ENCODE measurements at regions not wholly inside any gene's neighbourhood (a gene's known extent, or its start where the extent isn't known, plus 50 kb on each side); places are given as distances from the start of the nearest gene placed in this dataset.
"Not testable (repeated sequence)": the region's sequence is repeated elsewhere in the genome, so short reads cannot be mapped to it uniquely, and the experiment has no call there.

GRCh38 chr14:65824978-65825299 lies 412.4 kb downstream of the FUT8 start:
- H3K9me3 Mint-ChIP-seq: no peaks in the 10 kb centered on the region
- peaks cover 10% of the 10 kb centered on the region for H3K27me3 Mint-ChIP-seq
- ATAC-seq: no peak
- no peak overlapping the region for H3K4me3 Mint-ChIP-seq
- peaks cover 5% of the 10 kb centered on the region for H3K36me3 Mint-ChIP-seq
- H3K4me1 Mint-ChIP-seq: peaks cover 6% of the 10 kb centered on the region
- no peak overlapping the region for H3K27ac Mint-ChIP-seq

- peaks cover 24% of the 10 kb centered on the region for H3K27me3 Mint-ChIP-seq
- peaks cover 5% of the 10 kb centered on the region for H3K36me3 Mint-ChIP-seq
- H3K4me3 Mint-ChIP-seq: no peak overlapping the region
- H3K27ac Mint-ChIP-seq: no peak overlapping the region
- peaks cover 3% of the 10 kb centered on the region for H3K9me3 Mint-ChIP-seq
- no peak for ATAC-seq
- peaks cover 6% of the 10 kb centered on the region for H3K4me1 Mint-ChIP-seq
These were observed 414.4 kb downstream of the FUT8 start for GRCh38 chr14:65826946-65827345.

- Mint-ChIP-seq H3K4me3 (no peak overlapping the region), H3K4me1 (peaks cover 6% of the 10 kb centered on the region), H3K27me3 (peaks cover 24% of the 10 kb centered on the region), H3K36me3 (peaks cover 5% of the 10 kb centered on the region), H3K27ac (no peak overlapping the region), H3K9me3 (peaks cover 3% of the 10 kb centered on the region)
- no peak for ATAC-seq
These were observed 415.0 kb downstream of the FUT8 start for GRCh38 chr14:65827520-65827919.

- Mint-ChIP-seq H3K4me3 (no peak overlapping the region), H3K4me1 (peaks cover 6% of the 10 kb centered on the region), H3K36me3 (peaks cover 5% of the 10 kb centered on the region), H3K27me3 (peaks cover 24% of the 10 kb centered on the region), H3K27ac (no peak overlapping the region), H3K9me3 (peaks cover 3% of the 10 kb centered on the region)
- no peak for ATAC-seq
These were observed 415.9 kb downstream of the FUT8 start for GRCh38 chr14:65828396-65828795.

- peaks cover 29% of the 10 kb centered on the region for H3K27me3 Mint-ChIP-seq
- H3K27ac Mint-ChIP-seq: no peak overlapping the region
- peaks cover 5% of the 10 kb centered on the region for H3K36me3 Mint-ChIP-seq
- H3K4me3 Mint-ChIP-seq: no peak overlapping the region
- H3K4me1 Mint-ChIP-seq: no peaks in the 10 kb centered on the region
- no peak for ATAC-seq
- H3K9me3 Mint-ChIP-seq: peaks cover 3% of the 10 kb centered on the region
These were observed 420.1 kb downstream of the FUT8 start for GRCh38 chr14:65832431-65833266.

- Mint-ChIP-seq H3K27ac (no peak overlapping the region), H3K9me3 (peaks cover 3% of the 10 kb centered on the region), H3K4me1 (no peaks in the 10 kb centered on the region), H3K4me3 (no peak overlapping the region), H3K27me3 (peaks cover 24% of the 10 kb centered on the region), H3K36me3 (peaks cover 5% of the 10 kb centered on the region)
- no peak for ATAC-seq
These were observed 420.8 kb downstream of the FUT8 start for GRCh38 chr14:65833267-65833880.

- Mint-ChIP-seq H3K27ac (no peak overlapping the region), H3K4me1 (no peaks in the 10 kb centered on the region), H3K4me3 (no peak overlapping the region), H3K27me3 (peaks cover 31% of the 10 kb centered on the region), H3K9me3 (peaks cover 3% of the 10 kb centered on the region), H3K36me3 (peaks cover 5% of the 10 kb centered on the region)
- no peak for ATAC-seq
These were observed 421.5 kb downstream of the FUT8 start for GRCh38 chr14:65834051-65834450.

- peak; percentile 35 for ATAC-seq
- Mint-ChIP-seq H3K4me1 (no peaks in the 10 kb centered on the region), H3K9me3 (peaks cover 3% of the 10 kb centered on the region), H3K36me3 (no peaks in the 10 kb centered on the region), H3K27me3 (peaks cover 31% of the 10 kb centered on the region), H3K27ac (no peak overlapping the region), H3K4me3 (no peak overlapping the region)
These were observed 422.3 kb downstream of the FUT8 start for GRCh38 chr14:65834812-65835211.

GRCh38 chr14:65835501-65835900 lies 423.0 kb downstream of the FUT8 start:
- peaks cover 26% of the 10 kb centered on the region for H3K27me3 Mint-ChIP-seq
- ATAC-seq: no peak
- no peak overlapping the region for H3K27ac Mint-ChIP-seq
- H3K36me3 Mint-ChIP-seq: no peaks in the 10 kb centered on the region
- no peak overlapping the region for H3K4me3 Mint-ChIP-seq
- peaks cover under 1% of the 10 kb centered on the region for H3K9me3 Mint-ChIP-seq
- no peaks in the 10 kb centered on the region for H3K4me1 Mint-ChIP-seq

GRCh38 chr14:65838565-65838964 lies 426.0 kb downstream of the FUT8 start:
- H3K27ac Mint-ChIP-seq: no peak overlapping the region

GRCh38 chr14:65840118-65840751 lies 427.7 kb downstream of the FUT8 start:
- H3K9me3 Mint-ChIP-seq: no peaks in the 10 kb centered on the region
- H3K27me3 Mint-ChIP-seq: peaks cover 17% of the 10 kb centered on the region
- no peaks in the 10 kb centered on the region for H3K4me1 Mint-ChIP-seq
- no peak overlapping the region for H3K27ac Mint-ChIP-seq
- H3K4me3 Mint-ChIP-seq: no peak overlapping the region
- H3K36me3 Mint-ChIP-seq: no peaks in the 10 kb centered on the region
- ATAC-seq: no peak

More at GRCh38 chr14:65838565-65838964, 426.0 kb downstream of the FUT8 start:
- Mint-ChIP-seq H3K36me3 (no peaks in the 10 kb centered on the region), H3K4me1 (no peaks in the 10 kb centered on the region), H3K4me3 (no peak overlapping the region), H3K9me3 (no peaks in the 10 kb centered on the region), H3K27me3 (peaks cover 17% of the 10 kb centered on the region)
- ATAC-seq: no peak

- ATAC-seq: no peak
These were observed 428.3 kb downstream of the FUT8 start for GRCh38 chr14:65840786-65841185.

GRCh38 chr14:65846196-65846868 lies 433.8 kb downstream of the FUT8 start:
- no peaks in the 10 kb centered on the region for H3K27me3 Mint-ChIP-seq
- no peaks in the 10 kb centered on the region for H3K36me3 Mint-ChIP-seq
- H3K4me1 Mint-ChIP-seq: peaks cover 19% of the 10 kb centered on the region
- no peak overlapping the region for H3K4me3 Mint-ChIP-seq
- H3K27ac Mint-ChIP-seq: peak overlapping the region; percentile 75
- H3K9me3 Mint-ChIP-seq: no peaks in the 10 kb centered on the region
- peak; percentile 62 for ATAC-seq

More at GRCh38 chr14:65840786-65841185, 428.3 kb downstream of the FUT8 start:
- no peak overlapping the region for H3K4me3 Mint-ChIP-seq
- H3K4me1 Mint-ChIP-seq: no peaks in the 10 kb centered on the region
- H3K36me3 Mint-ChIP-seq: no peaks in the 10 kb centered on the region
- H3K27ac Mint-ChIP-seq: no peak overlapping the region
- no peaks in the 10 kb centered on the region for H3K9me3 Mint-ChIP-seq
- H3K27me3 Mint-ChIP-seq: peaks cover 17% of the 10 kb centered on the region

- peaks cover 19% of the 10 kb centered on the region for H3K4me1 Mint-ChIP-seq
- H3K4me3 Mint-ChIP-seq: no peak overlapping the region
- ATAC-seq: peak; percentile 86
- peak overlapping the region; percentile 75 for H3K27ac Mint-ChIP-seq
- no peaks in the 10 kb centered on the region for H3K36me3 Mint-ChIP-seq
- H3K27me3 Mint-ChIP-seq: no peaks in the 10 kb centered on the region
- no peaks in the 10 kb centered on the region for H3K9me3 Mint-ChIP-seq
These were observed 434.7 kb downstream of the FUT8 start for GRCh38 chr14:65847075-65847847.

- ATAC-seq, H3K4me3 Mint-ChIP-seq, H3K9me3 Mint-ChIP-seq, H3K27ac Mint-ChIP-seq, H3K27me3 Mint-ChIP-seq, H3K36me3 Mint-ChIP-seq: not testable (repeated sequence)
- peaks cover 19% of the 10 kb centered on the region for H3K4me1 Mint-ChIP-seq
These were observed 435.4 kb downstream of the FUT8 start for GRCh38 chr14:65847931-65848330.

Data from stimulated activated memory B cell treated with anti-CD40 and anti-IgM and Interleukin-4, amounts not matched to agents 10 μg/mL and 1 μg/mL and 100 μg/mL, for 72 hours (primary cell).